OCI-LY1 (cell line): ENCODE measurements at regions not wholly inside any gene's neighbourhood (a gene's known extent, or its start where the extent isn't known, plus 50 kb on each side); places are given as distances from the start of the nearest gene placed in this dataset.

Experiments used
- CTCF ChIP-seq: fragments of 200-600 bp; sonication (generic), shearing (Covaris generic); IDR thresholded peaks from 2 replicates; pipeline ENCODE4 v1.5.1; 2017; ENCODE audit warnings: mild to moderate bottlenecking, antibody characterized with exemption, low read length, moderate library complexity, mixed read lengths
- EZH2 ChIP-seq: fragments of 200-600 bp; sonication (generic), shearing (Covaris generic); IDR thresholded peaks from 2 replicates; pipeline ENCODE4 v1.8.0; 2017; ENCODE audit warnings: borderline replicate concordance, mixed run types, mild to moderate bottlenecking, antibody characterized with exemption, low read length, moderate library complexity, mixed read lengths

GRCh38 chr13:75934889-75935288, 298.8 kb downstream of the LMO7 start:
- TF ChIP-seq CTCF (no peak), EZH2 (no peak)
